Upper lobe of right lung (tissue), 1 donor: ENCODE measurements at regions not wholly inside any gene's neighbourhood (a gene's known extent, or its start where the extent isn't known, plus 50 kb on each side); places are given as distances from the start of the nearest gene placed in this dataset.

Experiments used
- ATAC-seq: fragments of 200-7000 bp; cut with Tn5 transposase; one replicate; pipeline ENCODE4 v1.9.1; 2020; ENCODE audit warnings: mild to moderate bottlenecking, moderate library complexity
- DNase-seq: peaks from one replicate; pipeline ENCODE4 v3.0.0-alpha.2; 2020
- H3K27ac ChIP-seq: fragments of 200-600 bp; one replicate; pipeline ENCODE4 v1.8.0; 2022
- H3K27me3 ChIP-seq: fragments of 200-600 bp; one replicate; pipeline ENCODE4 v1.8.0; 2022; ENCODE audit warnings: mild to moderate bottlenecking
- H3K36me3 ChIP-seq: fragments of 200-600 bp; one replicate; pipeline ENCODE4 v1.8.0; 2022
- H3K4me1 ChIP-seq: fragments of 200-600 bp; one replicate; pipeline ENCODE4 v1.8.0; 2022
- H3K4me3 ChIP-seq: fragments of 200-600 bp; one replicate; pipeline ENCODE4 v1.8.0; 2022; ENCODE audit warnings: mild to moderate bottlenecking
- H3K9me3 ChIP-seq: fragments of 200-600 bp; one replicate; pipeline ENCODE4 v1.8.0; 2022
- intact Hi-C: fragments of 100-400 bp; cut with DNase I; formaldehyde crosslinking; loops from one replicate; pipeline ENCODE4 v1.11.0; 2022
- TF ChIP-seq, protein P1 (sequence below): fragments of 200-600 bp; IDR thresholded peaks from one replicate; pipeline ENCODE4 v1.8.0; 2022; ENCODE audit warnings: antibody characterized with exemption
- donor health status: DM: no; HTN: yes; CAD: no; lungs with severe emphysema.

DNA sequence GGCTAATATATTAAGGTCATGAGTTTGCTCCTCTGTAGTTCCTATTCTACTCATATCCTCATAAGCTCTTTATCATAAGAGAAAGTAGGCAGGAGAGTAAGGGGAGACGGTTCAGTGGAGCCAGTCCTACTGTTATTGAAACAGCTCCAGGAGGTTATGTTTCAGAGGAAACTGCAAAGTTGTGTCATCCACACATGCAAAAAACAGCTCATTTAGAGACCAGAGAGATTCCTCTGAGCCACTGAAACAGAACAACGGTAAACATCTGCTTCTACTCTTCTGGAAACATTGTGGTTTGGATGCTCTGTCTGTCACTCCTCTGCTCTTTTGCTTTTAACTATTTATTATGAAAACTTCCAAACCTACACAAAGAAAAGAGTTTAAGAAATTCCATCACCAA is 66.3 kb upstream of the PPP2R5A start:
- no peaks in the 10 kb centered on the region for H3K36me3 ChIP-seq
- H3K4me3 ChIP-seq = no peak overlapping the region
- ATAC-seq (no peak), DNase-seq (no peak)
- peaks cover 27% of the 10 kb centered on the region for H3K4me1 ChIP-seq
- no peaks in the 10 kb centered on the region for H3K27me3 ChIP-seq
- peak overlapping the region; percentile 8 for H3K27ac ChIP-seq
- TF ChIP-seq, protein P1, sequence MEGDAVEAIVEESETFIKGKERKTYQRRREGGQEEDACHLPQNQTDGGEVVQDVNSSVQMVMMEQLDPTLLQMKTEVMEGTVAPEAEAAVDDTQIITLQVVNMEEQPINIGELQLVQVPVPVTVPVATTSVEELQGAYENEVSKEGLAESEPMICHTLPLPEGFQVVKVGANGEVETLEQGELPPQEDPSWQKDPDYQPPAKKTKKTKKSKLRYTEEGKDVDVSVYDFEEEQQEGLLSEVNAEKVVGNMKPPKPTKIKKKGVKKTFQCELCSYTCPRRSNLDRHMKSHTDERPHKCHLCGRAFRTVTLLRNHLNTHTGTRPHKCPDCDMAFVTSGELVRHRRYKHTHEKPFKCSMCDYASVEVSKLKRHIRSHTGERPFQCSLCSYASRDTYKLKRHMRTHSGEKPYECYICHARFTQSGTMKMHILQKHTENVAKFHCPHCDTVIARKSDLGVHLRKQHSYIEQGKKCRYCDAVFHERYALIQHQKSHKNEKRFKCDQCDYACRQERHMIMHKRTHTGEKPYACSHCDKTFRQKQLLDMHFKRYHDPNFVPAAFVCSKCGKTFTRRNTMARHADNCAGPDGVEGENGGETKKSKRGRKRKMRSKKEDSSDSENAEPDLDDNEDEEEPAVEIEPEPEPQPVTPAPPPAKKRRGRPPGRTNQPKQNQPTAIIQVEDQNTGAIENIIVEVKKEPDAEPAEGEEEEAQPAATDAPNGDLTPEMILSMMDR = no peak
- intact Hi-C loops = no loop called here
- no peaks in the 10 kb centered on the region for H3K9me3 ChIP-seq

DNA sequence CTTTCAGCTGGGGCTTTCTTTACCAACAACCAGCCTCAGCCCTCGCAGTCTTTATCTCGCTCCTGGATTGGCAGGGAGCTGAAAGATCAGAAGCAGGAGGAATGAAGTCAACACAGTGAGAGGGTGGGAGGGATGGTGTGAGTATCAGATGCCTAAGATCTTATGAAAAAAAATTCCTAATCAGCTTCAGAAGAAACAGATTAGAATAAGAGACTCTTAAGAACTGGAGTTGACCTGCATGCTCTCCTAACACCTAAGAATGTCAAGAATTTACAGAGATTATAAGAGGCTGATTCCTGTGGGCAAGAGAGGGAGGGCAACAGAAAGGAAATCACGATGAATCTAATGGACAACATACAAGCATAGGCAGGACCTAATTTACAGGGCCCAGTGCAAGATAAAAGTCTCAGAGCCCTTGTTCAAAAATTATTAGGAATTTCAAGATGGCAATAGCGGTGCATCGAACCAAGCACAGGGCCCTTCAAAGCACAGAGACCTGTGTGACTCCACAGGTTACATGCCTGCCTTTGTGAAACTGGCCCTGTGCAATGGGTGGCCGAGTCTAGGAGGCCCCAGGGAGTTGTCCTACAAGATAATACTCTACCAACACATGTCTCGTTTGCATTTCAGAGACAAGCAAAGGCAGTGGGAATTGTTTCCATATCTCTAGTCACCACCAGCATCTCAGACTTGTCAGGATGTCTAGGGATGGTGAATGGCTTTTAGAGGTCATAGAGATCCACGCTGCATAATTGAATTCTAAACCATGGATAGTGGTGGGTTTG is 65.3 kb upstream of the PPP2R5A start:
- Histone ChIP-seq H3K27me3 (no peaks in the 10 kb centered on the region), H3K9me3 (no peaks in the 10 kb centered on the region), H3K4me3 (no peak overlapping the region), H3K27ac (peak overlapping the region; percentile 8), H3K36me3 (no peaks in the 10 kb centered on the region), H3K4me1 (peaks cover 27% of the 10 kb centered on the region)
- intact Hi-C loops = no loop called here
- TF ChIP-seq, protein P1 = no peak
- ATAC-seq (peak; percentile 89), DNase-seq (no peak)

DNA sequence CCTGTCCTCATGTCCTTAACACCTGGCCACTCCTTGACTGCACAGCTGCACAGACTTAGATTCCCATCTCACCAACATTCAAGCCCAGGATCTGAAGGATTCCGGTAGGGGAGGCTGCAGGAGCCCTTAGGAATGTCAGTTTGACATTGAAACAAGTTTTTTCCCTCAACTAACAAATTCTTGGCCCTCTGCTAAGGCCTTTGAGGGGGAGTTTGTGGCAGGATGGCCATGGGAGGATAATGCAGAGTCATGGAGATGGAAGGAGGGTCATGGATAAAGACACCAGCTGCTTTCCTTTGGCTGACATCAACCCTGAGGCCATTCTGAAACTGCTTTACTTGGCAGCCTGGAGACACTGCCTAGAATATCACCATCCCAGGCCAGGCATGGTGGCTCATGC is 63.4 kb upstream of the PPP2R5A start:
- Histone ChIP-seq H3K4me1 (peaks cover 42% of the 10 kb centered on the region), H3K36me3 (no peaks in the 10 kb centered on the region), H3K27me3 (no peaks in the 10 kb centered on the region), H3K27ac (no peak overlapping the region), H3K4me3 (no peak overlapping the region), H3K9me3 (no peaks in the 10 kb centered on the region)
- ATAC-seq (no peak), DNase-seq (no peak)
- TF ChIP-seq, protein P1 = no peak
- intact Hi-C loops = no loop called here

DNA sequence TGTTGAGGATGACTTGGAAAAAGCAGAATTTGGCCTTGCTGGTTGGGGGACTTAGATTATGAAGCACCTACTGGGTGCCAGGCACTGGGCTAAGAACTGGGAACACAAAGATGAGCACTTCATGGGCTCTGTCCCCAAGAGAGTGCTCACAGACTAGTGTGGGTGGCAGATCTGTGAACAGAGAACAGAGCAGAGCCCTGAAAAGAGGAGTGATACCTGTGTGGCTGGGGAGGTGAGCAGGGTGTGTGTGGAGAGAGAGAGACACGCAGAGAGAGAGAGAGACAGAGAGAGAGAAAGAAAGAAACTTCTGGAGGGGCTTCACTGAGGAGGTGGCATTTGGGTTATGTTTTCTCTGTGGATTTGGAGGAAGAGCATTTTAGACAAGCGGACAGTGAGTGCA is 61.1 kb upstream of the PPP2R5A start:
- peaks cover 27% of the 10 kb centered on the region for H3K4me1 ChIP-seq
- intact Hi-C loops = no loop called here
- H3K9me3 ChIP-seq = no peaks in the 10 kb centered on the region
- TF ChIP-seq, protein P1 = no peak
- no peaks in the 10 kb centered on the region for H3K36me3 ChIP-seq
- no peak overlapping the region for H3K27ac ChIP-seq
- no peak overlapping the region for H3K4me3 ChIP-seq
- ATAC-seq (no peak), DNase-seq (no peak)
- H3K27me3 ChIP-seq = no peaks in the 10 kb centered on the region

DNA sequence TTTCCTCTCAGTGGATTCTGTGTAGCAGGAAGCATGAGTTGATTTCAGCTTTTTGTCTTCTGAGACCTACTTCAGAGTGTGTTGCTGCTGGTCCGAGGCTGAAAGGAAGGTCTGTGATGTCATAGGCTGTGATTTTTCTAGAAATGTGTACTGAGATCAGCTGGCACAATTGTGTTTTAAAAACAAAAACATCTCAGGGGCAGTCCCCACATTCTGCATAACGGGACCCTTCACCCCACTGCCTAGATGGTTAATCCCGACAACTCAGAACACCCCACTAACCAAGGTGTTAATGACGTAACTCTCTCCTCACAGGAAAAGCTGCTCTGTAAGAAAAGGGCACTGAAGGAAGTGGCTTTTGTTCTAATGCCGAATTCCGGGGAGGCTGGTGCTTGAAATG is 59.8 kb upstream of the PPP2R5A start:
- intact Hi-C loops = no loop called here
- ATAC-seq = no peak
- no peaks in the 10 kb centered on the region for H3K36me3 ChIP-seq
- H3K4me1 ChIP-seq = peaks cover 17% of the 10 kb centered on the region
- DNase-seq = no peak
- no peaks in the 10 kb centered on the region for H3K9me3 ChIP-seq
- TF ChIP-seq, protein P1 = no peak
- no peak overlapping the region for H3K4me3 ChIP-seq
- H3K27ac ChIP-seq = no peak overlapping the region
- no peaks in the 10 kb centered on the region for H3K27me3 ChIP-seq
